Sigmoid colon (tissue), 6 donors: ENCODE measurements at regions not wholly inside any gene's neighbourhood (a gene's known extent, or its start where the extent isn't known, plus 50 kb on each side); places are given as distances from the start of the nearest gene placed in this dataset.

Experiments
- DNase-seq: peaks from one replicate; pipeline ENCODE4 v3.0.0-alpha.2; 2019
- H3K27ac ChIP-seq, 4 donors: fragments of 200-600 bp; sonication (generic); one replicate each; pipeline ENCODE4 v1.5.1; 2016 to 2019; ENCODE audit warnings: mild to moderate bottlenecking in 1 of 4
- H3K27me3 ChIP-seq, 3 donors: fragments of 200-600 bp; sonication (generic); one replicate each; pipeline ENCODE4 v1.5.1; 2019; ENCODE audit warnings: mild to moderate bottlenecking in 1 of 3
- H3K36me3 ChIP-seq, 4 donors: fragments of 200-600 bp; sonication (generic); one replicate each; pipeline ENCODE4 v1.5.1; 2016 to 2019
- H3K4me1 ChIP-seq, 4 donors: fragments of 200-600 bp; sonication (generic); one replicate each; pipeline ENCODE4 v1.5.1; 2017 to 2019
- H3K4me3 ChIP-seq, 4 donors: fragments of 200-600 bp; sonication (generic); one replicate each; pipeline ENCODE4 v1.5.1; 2017 to 2019; ENCODE audit warnings: mild to moderate bottlenecking in 2 of 4, moderate library complexity in 1 of 4
- H3K9me3 ChIP-seq, 4 donors: fragments of 200-600 bp in 3 of 4; sonication (generic) in 3 of 4; one replicate each; pipeline versions ENCODE4 v1.5.1 to v1.6.1; 2013 to 2019
- CTCF ChIP-seq, 4 experiments: fragments of 450-650 bp in 3 of 4; fragments of 200-600 bp in 1 of 4; IDR thresholded peaks; one replicate each; pipeline ENCODE4 v1.5.1; 2016 to 2019; ENCODE audit warnings: antibody characterized with exemption in 4 of 4, mild to moderate bottlenecking in 3 of 4, moderate library complexity in 2 of 4
- EP300 ChIP-seq, 4 donors: sonication (generic); formaldehyde crosslinking; IDR thresholded peaks; one replicate each; pipeline ENCODE4 v1.6.1; 2017; ENCODE audit warnings: antibody characterized with exemption in 4 of 4
- POLR2A ChIP-seq, 2 donors: fragments of 450-650 bp; IDR thresholded peaks; one replicate each; pipeline ENCODE4 v1.6.1; 2016; ENCODE audit warnings: antibody characterized with exemption in 2 of 2, mild to moderate bottlenecking in 2 of 2, moderate library complexity in 2 of 2
- POLR2AphosphoS5 ChIP-seq, 4 donors: sonication (generic); formaldehyde crosslinking; IDR thresholded peaks; one replicate each; pipeline ENCODE4 v1.6.1; 2017; ENCODE audit warnings: antibody characterized with exemption in 4 of 4
- WGBS, 2 donors: extraction: QIAGEN DNeasy Blood & Tissue Kit; methylation state at CpG; one replicate each; pipeline ENCODE4 v1.1.7; 2013; 5-methylcytosine and 5-hydroxymethylcytosine counted together
- intact Hi-C: fragments of 100-400 bp; cut with DNase I; formaldehyde crosslinking; loops from one replicate; pipeline ENCODE4 v1.15.1; 2023
- donor health status: healthy with polysubstance abuse.
- donor health status: healthy.

- intact Hi-C loops = no loop called here
- H3K36me3 ChIP-seq = no peaks in the 10 kb centered on the region
- no peaks in the 10 kb centered on the region for H3K4me1 ChIP-seq
- no peak for TF ChIP-seq POLR2AphosphoS5 (IDR thresholded peaks at IDR 0.05)
- H3K9me3 ChIP-seq = no peaks in the 10 kb centered on the region
- DNase-seq = no peak
- H3K27me3 ChIP-seq = no peaks in the 10 kb centered on the region
- WGBS, 2 donors = 89 to 91% methylated on average over 4 of the region's 4 CpGs
- no peak overlapping the region for H3K4me3 ChIP-seq
- no peak overlapping the region for H3K27ac ChIP-seq
Measured at GRCh38 chr5:116703328-116703727, 128.7 kb upstream of the SEMA6A start.

GRCh38 chr5:116702776-116703175, 128.2 kb upstream of the SEMA6A start:
- Histone ChIP-seq H3K4me3 (no peak overlapping the region), H3K4me1 (no peaks in the 10 kb centered on the region), H3K36me3 (no peaks in the 10 kb centered on the region), H3K27ac (no peak overlapping the region), H3K27me3 (no peaks in the 10 kb centered on the region), H3K9me3 (no peaks in the 10 kb centered on the region)
- 85 to 87% methylated on average over 1 of the region's 1 CpG for WGBS, 2 donors
- TF ChIP-seq POLR2A (IDR thresholded peaks at IDR 0.05) (no peak), EP300 (IDR thresholded peaks at IDR 0.05) (no peak)
- intact Hi-C loops = no loop called here
- no peak for DNase-seq

GRCh38 chr5:116699332-116699731, 124.7 kb upstream of the SEMA6A start:
- intact Hi-C loops = no loop called here
- no peak overlapping the region for H3K27ac ChIP-seq
- DNase-seq = no peak
- no peak for TF ChIP-seq EP300 (IDR thresholded peaks at IDR 0.05)
- TF ChIP-seq CTCF (IDR thresholded peaks at IDR 0.05) = no peak
- no peak for TF ChIP-seq POLR2A (IDR thresholded peaks at IDR 0.05)
- no peak for TF ChIP-seq POLR2AphosphoS5 (IDR thresholded peaks at IDR 0.05)
- no peaks in the 10 kb centered on the region for H3K27me3 ChIP-seq
- H3K4me1 ChIP-seq = no peaks in the 10 kb centered on the region
- no peak overlapping the region for H3K4me3 ChIP-seq
- no peaks in the 10 kb centered on the region for H3K36me3 ChIP-seq
- H3K9me3 ChIP-seq = no peaks in the 10 kb centered on the region
- 64 to 84% methylated on average over 1 of the region's 1 CpG for WGBS, 2 donors

GRCh38 chr5:116696366-116696765, 121.7 kb upstream of the SEMA6A start:
- intact Hi-C loops = no loop called here
- WGBS, 2 donors = 61 to 71% methylated on average over 5 of the region's 5 CpGs
- H3K4me3 ChIP-seq = no peak overlapping the region
- no peaks in the 10 kb centered on the region for H3K36me3 ChIP-seq
- no peak overlapping the region for H3K27ac ChIP-seq
- no peaks in the 10 kb centered on the region for H3K27me3 ChIP-seq
- TF ChIP-seq POLR2A (IDR thresholded peaks at IDR 0.05) (no peak), CTCF (IDR thresholded peaks at IDR 0.05) (no peak), POLR2AphosphoS5 (IDR thresholded peaks at IDR 0.05) (no peak), EP300 (IDR thresholded peaks at IDR 0.05) (no peak)
- H3K9me3 ChIP-seq = no peaks in the 10 kb centered on the region
- DNase-seq = no peak
- H3K4me1 ChIP-seq = no peaks in the 10 kb centered on the region

- intact Hi-C loops = no loop called here
- no peak overlapping the region for H3K4me3 ChIP-seq
- TF ChIP-seq EP300 (IDR thresholded peaks at IDR 0.05) = no peak
- H3K27me3 ChIP-seq = no peaks in the 10 kb centered on the region
- H3K4me1 ChIP-seq = no peaks in the 10 kb centered on the region
- H3K9me3 ChIP-seq = no peaks in the 10 kb centered on the region
- WGBS, 2 donors = 80 to 85% methylated on average over 3 of the region's 3 CpGs
- DNase-seq = no peak
- H3K36me3 ChIP-seq = no peaks in the 10 kb centered on the region
- H3K27ac ChIP-seq = no peak overlapping the region
Measured at GRCh38 chr5:116695681-116696080, 121.1 kb upstream of the SEMA6A start.

- Histone ChIP-seq H3K36me3 (no peaks in the 10 kb centered on the region), H3K9me3 (no peaks in the 10 kb centered on the region), H3K4me3 (no peak overlapping the region), H3K27ac (no peak overlapping the region), H3K4me1 (peaks cover 0 to 5% (median 0%) of the 10 kb centered on the region in 4 donors), H3K27me3 (no peaks in the 10 kb centered on the region)
- TF ChIP-seq EP300 (IDR thresholded peaks at IDR 0.05) (no peak), CTCF (IDR thresholded peaks at IDR 0.05) (no peak), POLR2A (IDR thresholded peaks at IDR 0.05) (no peak), POLR2AphosphoS5 (IDR thresholded peaks at IDR 0.05) (no peak)
- 96 to 97% methylated on average over 4 of the region's 4 CpGs for WGBS, 2 donors
- no peak for DNase-seq
- intact Hi-C loops = no loop called here
Measured at GRCh38 chr5:116686438-116686837, 111.8 kb upstream of the SEMA6A start.
